Parathyroid adenoma (tissue), 2 donors: ENCODE measurements at regions not wholly inside any gene's neighbourhood (a gene's known extent, or its start where the extent isn't known, plus 50 kb on each side); places are given as distances from the start of the nearest gene placed in this dataset.
A peak's percentile ranks its signal among the peaks of the same experiment; 100 is the strongest.

Source experiments
- H2AFZ ChIP-seq: fragments of 300-600 bp; sonication (generic); one replicate; pipeline ENCODE4 v1.7.0; 2017; ENCODE audit warnings: antibody characterized with exemption, mild to moderate bottlenecking
- H3K27ac ChIP-seq: fragments of 300-600 bp; sonication (generic); one replicate; pipeline ENCODE4 v1.7.0; 2017
- H3K27me3 ChIP-seq: fragments of 300-600 bp; sonication (generic); one replicate; pipeline ENCODE4 v1.7.0; 2017; ENCODE audit warnings: low read length; ENCODE audit not compliant: control insufficient read depth, insufficient read depth
- H3K36me3 ChIP-seq: fragments of 300-600 bp; sonication (generic); one replicate; pipeline ENCODE4 v1.7.0; 2017; ENCODE audit warnings: low read length; ENCODE audit not compliant: control insufficient read depth, insufficient read depth
- H3K4me1 ChIP-seq: fragments of 300-600 bp; sonication (generic); one replicate; pipeline ENCODE4 v1.7.0; 2017; ENCODE audit warnings: control low read depth
- H3K4me2 ChIP-seq: fragments of 300-600 bp; sonication (generic); one replicate; pipeline ENCODE4 v1.7.0; 2017; ENCODE audit warnings: low read length
- H3K4me3 ChIP-seq: fragments of 300-600 bp; sonication (generic); one replicate; pipeline ENCODE4 v1.7.0; 2017; ENCODE audit warnings: low read depth, low read length
- H3K79me2 ChIP-seq: fragments of 300-600 bp; sonication (generic); one replicate; pipeline ENCODE4 v1.7.0; 2017; ENCODE audit warnings: control low read depth
- H3K9ac ChIP-seq: fragments of 300-600 bp; sonication (generic); one replicate; pipeline ENCODE4 v1.7.0; 2017; ENCODE audit warnings: mild to moderate bottlenecking
- H3K9me3 ChIP-seq: fragments of 300-600 bp; sonication (generic); one replicate; pipeline ENCODE4 v1.7.0; 2017; ENCODE audit warnings: low read length; ENCODE audit not compliant: control insufficient read depth
- TF ChIP-seq, protein P1 (sequence below): fragments of 300-600 bp; sonication (generic); IDR thresholded peaks from one replicate; pipeline ENCODE4 v1.7.0; 2017; ENCODE audit warnings: antibody characterized with exemption, mild to moderate bottlenecking
- donor health status: primary hyperparathyroidism.

DNA sequence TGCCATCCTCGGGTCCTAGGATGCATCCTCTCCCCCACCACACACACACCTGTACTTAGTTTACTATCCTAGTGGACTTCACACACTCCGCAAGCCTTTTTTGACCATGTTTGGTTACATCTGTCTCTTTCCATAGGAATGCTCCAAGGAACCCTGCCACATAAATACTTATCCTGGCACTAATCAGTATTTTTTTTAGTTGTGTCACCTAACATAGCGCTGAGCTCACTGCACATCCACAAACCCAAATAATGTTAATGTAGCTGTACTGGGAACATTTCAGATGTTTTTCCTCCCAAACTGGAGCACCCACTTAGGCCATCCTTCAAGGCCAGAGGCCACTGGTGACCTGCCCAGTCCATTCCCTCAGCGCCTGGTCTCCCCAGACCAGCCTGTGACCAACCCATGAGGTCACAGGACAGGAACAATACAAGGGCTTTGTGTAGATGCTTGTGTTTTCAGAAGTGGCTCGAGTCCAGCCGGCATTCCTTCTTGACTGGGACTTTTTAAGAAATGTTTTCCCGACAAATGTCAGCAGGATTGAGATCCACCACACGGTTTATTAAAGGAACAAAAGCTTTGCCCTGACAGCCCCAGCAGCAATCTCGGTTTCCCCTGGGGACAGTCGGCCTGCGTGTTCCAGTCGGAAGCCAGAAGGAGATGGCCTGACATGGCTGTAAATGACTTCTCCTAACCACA is 181.4 kb downstream of the JCAD start:
- Histone ChIP-seq H3K4me2 (no peak overlapping the region), H3K9me3 (no peaks in the 10 kb centered on the region), H3K27me3 (no peaks in the 10 kb centered on the region), H3K27ac (no peak overlapping the region), H3K4me3 (no peak overlapping the region), H3K4me1 (no peaks in the 10 kb centered on the region), H3K79me2 (no peaks in the 10 kb centered on the region), H3K36me3 (no peaks in the 10 kb centered on the region), H2AFZ (no peak overlapping the region), H3K9ac (no peak overlapping the region)
- TF ChIP-seq, protein P1, sequence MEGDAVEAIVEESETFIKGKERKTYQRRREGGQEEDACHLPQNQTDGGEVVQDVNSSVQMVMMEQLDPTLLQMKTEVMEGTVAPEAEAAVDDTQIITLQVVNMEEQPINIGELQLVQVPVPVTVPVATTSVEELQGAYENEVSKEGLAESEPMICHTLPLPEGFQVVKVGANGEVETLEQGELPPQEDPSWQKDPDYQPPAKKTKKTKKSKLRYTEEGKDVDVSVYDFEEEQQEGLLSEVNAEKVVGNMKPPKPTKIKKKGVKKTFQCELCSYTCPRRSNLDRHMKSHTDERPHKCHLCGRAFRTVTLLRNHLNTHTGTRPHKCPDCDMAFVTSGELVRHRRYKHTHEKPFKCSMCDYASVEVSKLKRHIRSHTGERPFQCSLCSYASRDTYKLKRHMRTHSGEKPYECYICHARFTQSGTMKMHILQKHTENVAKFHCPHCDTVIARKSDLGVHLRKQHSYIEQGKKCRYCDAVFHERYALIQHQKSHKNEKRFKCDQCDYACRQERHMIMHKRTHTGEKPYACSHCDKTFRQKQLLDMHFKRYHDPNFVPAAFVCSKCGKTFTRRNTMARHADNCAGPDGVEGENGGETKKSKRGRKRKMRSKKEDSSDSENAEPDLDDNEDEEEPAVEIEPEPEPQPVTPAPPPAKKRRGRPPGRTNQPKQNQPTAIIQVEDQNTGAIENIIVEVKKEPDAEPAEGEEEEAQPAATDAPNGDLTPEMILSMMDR: no peak

DNA sequence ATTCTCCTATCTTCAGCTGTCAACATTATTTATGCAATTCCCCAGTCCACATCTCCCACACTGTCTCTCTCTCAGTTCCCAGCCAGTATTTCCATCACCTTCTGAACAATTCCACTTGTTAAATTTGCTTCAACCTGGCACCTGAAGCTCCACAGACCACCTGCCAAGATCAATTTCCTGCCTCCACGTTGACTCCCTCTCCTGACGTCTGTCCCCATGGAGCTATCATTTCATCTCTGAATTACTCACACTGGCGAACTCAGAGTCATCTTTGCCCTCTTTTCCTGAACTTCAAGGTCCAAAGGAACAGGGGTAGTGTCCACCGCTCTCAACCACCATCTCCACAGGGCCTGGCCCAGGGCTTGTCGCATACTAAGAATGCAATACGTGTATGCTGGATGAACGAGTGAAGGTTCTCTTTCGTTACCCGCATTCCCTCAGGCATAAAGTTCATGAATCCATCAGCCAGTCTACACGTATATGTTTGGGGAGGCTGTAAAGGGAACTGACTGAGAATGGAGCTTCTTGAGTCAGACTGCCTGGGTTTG is 183.3 kb downstream of the JCAD start:
- H2AFZ ChIP-seq: no peak overlapping the region
- no peak overlapping the region for H3K27ac ChIP-seq
- H3K4me1 ChIP-seq: no peaks in the 10 kb centered on the region
- TF ChIP-seq, protein P1: no peak
- H3K79me2 ChIP-seq: no peaks in the 10 kb centered on the region
- H3K9me3 ChIP-seq: no peaks in the 10 kb centered on the region
- H3K9ac ChIP-seq: no peak overlapping the region
- no peak overlapping the region for H3K4me2 ChIP-seq
- H3K27me3 ChIP-seq: no peaks in the 10 kb centered on the region
- H3K4me3 ChIP-seq: no peak overlapping the region
- H3K36me3 ChIP-seq: no peaks in the 10 kb centered on the region

DNA sequence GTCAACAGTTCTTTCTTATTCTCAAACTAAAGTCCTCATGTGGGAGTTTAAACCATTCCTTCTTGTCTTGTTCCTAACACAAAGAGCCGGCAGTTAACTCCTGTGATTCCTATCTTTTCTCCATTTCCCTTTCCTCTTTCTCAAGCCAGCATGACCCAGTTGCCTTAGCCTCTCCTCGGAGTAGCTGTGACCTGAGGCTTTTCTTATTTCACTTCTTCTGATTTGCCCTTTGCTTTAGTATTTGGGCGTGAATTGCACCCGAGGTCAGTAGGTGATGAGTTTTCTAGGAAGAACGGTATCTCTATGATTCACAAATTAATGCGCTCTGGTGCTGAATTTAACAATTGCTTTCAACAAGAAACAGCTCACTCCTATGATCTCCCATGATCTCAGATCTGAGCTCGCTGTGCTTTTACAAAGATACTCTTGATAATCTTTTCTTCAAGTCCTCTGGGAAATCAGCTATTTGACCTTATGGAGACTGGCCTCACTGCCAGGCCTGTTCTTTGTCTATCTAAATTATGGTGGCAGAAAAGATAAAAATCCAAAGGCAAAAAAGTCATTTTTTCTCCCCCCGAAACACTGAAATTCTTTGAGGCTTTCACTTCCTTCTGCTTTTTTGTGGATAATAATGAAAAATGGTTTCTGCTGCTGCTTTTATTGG is 184.6 kb downstream of the JCAD start:
- no peak overlapping the region for H3K4me3 ChIP-seq
- H3K4me1 ChIP-seq: no peaks in the 10 kb centered on the region
- TF ChIP-seq, protein P1: no peak
- peak overlapping the region; percentile 42 for H2AFZ ChIP-seq
- H3K79me2 ChIP-seq: no peaks in the 10 kb centered on the region
- H3K9me3 ChIP-seq: no peaks in the 10 kb centered on the region
- H3K4me2 ChIP-seq: no peak overlapping the region
- H3K27ac ChIP-seq: no peak overlapping the region
- H3K27me3 ChIP-seq: no peaks in the 10 kb centered on the region
- no peaks in the 10 kb centered on the region for H3K36me3 ChIP-seq
- no peak overlapping the region for H3K9ac ChIP-seq

DNA sequence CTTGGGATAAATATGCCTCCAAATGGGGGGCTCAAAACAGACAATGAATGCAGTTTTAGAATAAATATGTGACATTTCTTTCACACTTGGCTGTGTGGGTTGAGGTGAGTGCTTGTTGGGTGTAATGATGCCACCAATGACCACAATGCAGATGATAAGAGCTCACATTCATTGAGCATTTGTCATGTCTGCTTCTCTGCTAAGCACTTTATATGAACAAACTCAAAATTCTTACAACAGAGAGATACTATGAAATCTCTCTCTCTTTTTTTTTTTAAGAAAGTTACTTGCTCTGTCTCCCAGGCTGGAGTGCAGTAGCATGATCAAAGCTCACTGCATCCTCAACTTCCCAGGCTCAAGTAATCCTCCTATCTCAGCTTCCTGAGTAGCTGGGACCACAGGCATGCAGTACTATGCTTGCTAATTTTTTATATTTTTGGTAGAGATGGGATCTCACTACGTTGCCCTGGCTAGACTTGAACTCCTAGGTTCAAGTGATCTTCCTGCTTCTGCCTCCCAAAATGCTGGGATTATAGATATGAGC is 185.4 kb downstream of the JCAD start:
- no peak overlapping the region for H3K4me3 ChIP-seq
- H3K27me3 ChIP-seq: no peaks in the 10 kb centered on the region
- no peaks in the 10 kb centered on the region for H3K36me3 ChIP-seq
- no peak overlapping the region for H3K4me2 ChIP-seq
- H3K27ac ChIP-seq: no peak overlapping the region
- TF ChIP-seq, protein P1: no peak
- no peak overlapping the region for H3K9ac ChIP-seq
- H3K9me3 ChIP-seq: no peaks in the 10 kb centered on the region
- no peaks in the 10 kb centered on the region for H3K4me1 ChIP-seq
- no peaks in the 10 kb centered on the region for H3K79me2 ChIP-seq
- no peak overlapping the region for H2AFZ ChIP-seq
